ENCODE measurements at regions not wholly inside any gene's neighbourhood (a gene's known extent, or its start where the extent isn't known, plus 50 kb on each side); places are given as distances from the start of the nearest gene placed in this dataset.

- no peak for TF ChIP-seq CTCF (IDR thresholded peaks at IDR 0.05)
- no peak for TF ChIP-seq ZFX (IDR thresholded peaks at IDR 0.05; ENCODE audit: borderline replicate concordance)
Measured at GRCh38 chr1:55538428-55538827, 323.3 kb upstream of the USP24 start.

Measured in 22Rv1 (cell line).